ENCODE measurements at regions not wholly inside any gene's neighbourhood (a gene's known extent, or its start where the extent isn't known, plus 50 kb on each side); places are given as distances from the start of the nearest gene placed in this dataset.

GRCh38 chr9:126556560-126557250 lies 57.0 kb upstream of the LMX1B start:
- no peak for DNase-seq (ENCODE audit: low spot score)

GRCh38 chr9:126558051-126558665 lies 55.6 kb upstream of the LMX1B start:
- DNase-seq (ENCODE audit: low spot score): peak; percentile 89

DNA sequence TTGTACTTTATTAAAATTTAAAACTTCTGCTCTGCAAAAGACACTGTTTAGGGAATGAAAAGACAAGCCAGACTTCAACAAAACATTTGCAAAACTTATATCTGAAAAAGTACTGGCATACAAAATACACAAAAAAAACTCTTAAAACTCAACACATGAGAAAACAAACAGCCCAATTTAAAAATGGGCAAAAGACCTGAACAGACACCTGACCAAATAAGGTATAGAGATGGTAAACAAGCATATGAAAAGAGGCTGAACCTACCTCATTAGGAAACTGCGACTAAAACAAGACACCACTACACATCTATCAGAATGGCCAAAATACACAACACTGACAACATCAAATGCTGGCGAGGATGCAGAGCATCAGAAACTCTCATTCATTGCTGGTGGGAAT lies 54.4 kb upstream of the LMX1B start:
- no peak for DNase-seq (ENCODE audit: low spot score)

- DNase-seq (ENCODE audit: low spot score): no peak
These were observed 52.1 kb upstream of the LMX1B start for GRCh38 chr9:126561582-126561981.

GRCh38 chr9:126563556-126563955 lies 50.2 kb upstream of the LMX1B start:
- no peak for DNase-seq (ENCODE audit: low spot score)

Data from HuH-7 (cell line).